CD14-positive monocyte (primary cell): ENCODE measurements at regions not wholly inside any gene's neighbourhood (a gene's known extent, or its start where the extent isn't known, plus 50 kb on each side); places are given as distances from the start of the nearest gene placed in this dataset.

ENCODE experiments used
- DNase-seq, 3 donors: peaks; one replicate each; pipeline ENCODE4 v3.0.0-alpha.2; 2011 to 2022
- H2AFZ ChIP-seq: 2 replicates; pipeline ENCODE4 v1.6.0; 2012; ENCODE audit warnings: mild to moderate bottlenecking, low read depth, low read length, inconsistent platforms; ENCODE audit not compliant: insufficient read depth, poor library complexity, severe bottlenecking
- H3K27ac ChIP-seq, 2 donors: 1 replicate in 1 of 2; 2 replicates in 1 of 2; pipeline ENCODE4 v1.5.1; 2012 to 2013; ENCODE audit warnings: low read length in 2 of 2, control low read depth in 1 of 2, inconsistent platforms in 1 of 2, low read depth in 1 of 2, mild to moderate bottlenecking in 1 of 2
- H3K27me3 ChIP-seq, 2 donors: one replicate each; pipeline versions ENCODE4 v1.6.0 to v1.6.1; 2011 to 2013; ENCODE audit warnings: low read length in 2 of 2; ENCODE audit not compliant: control insufficient read depth in 2 of 2, insufficient read depth in 2 of 2
- H3K36me3 ChIP-seq, 2 donors: replicated peaks in 1 of 2; 1 replicate in 1 of 2; 2 replicates in 1 of 2; pipeline versions ENCODE4 v1.5.1 to v1.6.1; 2012 to 2013; ENCODE audit warnings: low read length in 2 of 2, control low read depth in 1 of 2, inconsistent platforms in 1 of 2, mild to moderate bottlenecking in 1 of 2; ENCODE audit not compliant: insufficient read depth in 2 of 2, control insufficient read depth in 1 of 2
- H3K4me1 ChIP-seq, 2 donors: 1 replicate in 1 of 2; 2 replicates in 1 of 2; pipeline versions ENCODE4 v1.5.1 to v1.6.1; 2012 to 2013; ENCODE audit warnings: low read length in 2 of 2, control low read depth in 1 of 2, inconsistent platforms in 1 of 2, mild to moderate bottlenecking in 1 of 2, moderate library complexity in 1 of 2; ENCODE audit not compliant: insufficient read depth in 2 of 2, control insufficient read depth in 1 of 2
- H3K4me2 ChIP-seq: replicated peaks from 2 replicates; pipeline ENCODE3; 2012; ENCODE audit warnings: low read length, moderate library complexity, mild to moderate bottlenecking; ENCODE audit not compliant: poor library complexity, severe bottlenecking; ENCODE audit errors: extremely low read depth
- H3K4me3 ChIP-seq, 3 experiments: fragments of 200-600 bp in 1 of 3; sonication (generic) in 1 of 3; replicated peaks in 1 of 3; 1 replicate in 2 of 3; 2 replicates in 1 of 3; pipeline ENCODE4 v1.5.1; 2011 to 2013; ENCODE audit warnings: low read length in 3 of 3, mild to moderate bottlenecking in 3 of 3, control low read depth in 2 of 3, low read depth in 2 of 3, inconsistent platforms in 1 of 3, moderate library complexity in 1 of 3
- H3K79me2 ChIP-seq: 2 replicates; pipeline ENCODE4 v1.6.0; 2012; ENCODE audit warnings: mild to moderate bottlenecking, control low read depth, inconsistent platforms, low read length, moderate library complexity; ENCODE audit not compliant: insufficient read depth
- H3K9ac ChIP-seq: 2 replicates; pipeline ENCODE4 v1.6.0; 2017; ENCODE audit warnings: low read length, mild to moderate bottlenecking; ENCODE audit not compliant: insufficient read depth, poor library complexity, severe bottlenecking
- H3K9me3 ChIP-seq, 2 donors: replicated peaks in 1 of 2; 1 replicate in 1 of 2; 2 replicates in 1 of 2; pipeline versions ENCODE4 v1.5.1 to v1.6.1; 2012 to 2013; ENCODE audit warnings: low read length in 2 of 2, control low read depth in 1 of 2; ENCODE audit not compliant: control insufficient read depth in 1 of 2, insufficient read depth in 1 of 2
- H4K20me1 ChIP-seq: 2 replicates; pipeline ENCODE4 v1.6.0; 2012; ENCODE audit warnings: mild to moderate bottlenecking, low read length, control low read depth, moderate library complexity; ENCODE audit not compliant: insufficient read depth
- H3K27ac Mint-ChIP-seq, 7 donors: one replicate each; pipeline ENCODE4 v1.8.0; 2020; ENCODE audit warnings: mild to moderate bottlenecking in 7 of 7, mixed read lengths in 7 of 7, moderate library complexity in 6 of 7, inconsistent platforms in 2 of 7
- H3K27me3 Mint-ChIP-seq, 3 donors: one replicate each; pipeline ENCODE4 v1.8.0; 2021 to 2022; ENCODE audit warnings: low read depth in 3 of 3, mild to moderate bottlenecking in 3 of 3, mixed read lengths in 3 of 3, moderate library complexity in 3 of 3, inconsistent platforms in 1 of 3
- H3K36me3 Mint-ChIP-seq, 2 donors: one replicate each; pipeline ENCODE4 v1.8.0; 2020; ENCODE audit warnings: mixed read lengths in 2 of 2, inconsistent platforms in 1 of 2, mild to moderate bottlenecking in 1 of 2
- H3K4me1 Mint-ChIP-seq: one replicate; pipeline ENCODE4 v1.8.0; 2020; ENCODE audit warnings: mild to moderate bottlenecking, mixed read lengths
- H3K4me3 Mint-ChIP-seq, 2 donors: one replicate each; pipeline ENCODE4 v1.8.0; 2020; ENCODE audit warnings: mild to moderate bottlenecking in 2 of 2, mixed read lengths in 2 of 2, moderate library complexity in 1 of 2
- H3K9me3 Mint-ChIP-seq, 7 donors: one replicate each; pipeline ENCODE4 v1.8.0; 2020 to 2022; ENCODE audit warnings: mixed read lengths in 7 of 7, mild to moderate bottlenecking in 6 of 7, moderate library complexity in 6 of 7, inconsistent platforms in 2 of 7
- WGBS: methylation state at CpG from one replicate; pipeline ENCODE4 v1.1.5; 2013; ENCODE audit warnings: missing lambda C conversion rate; ENCODE audit not compliant: insufficient coverage; 5-methylcytosine and 5-hydroxymethylcytosine counted together
- intact Hi-C, 2 donors: fragments of 100-400 bp; cut with micrococcal nuclease; formaldehyde crosslinking; loops; one replicate each; pipeline versions ENCODE4 v1.15.0 to v1.15.1; 2023
- TF ChIP-seq, protein P1 (sequence below): fragments of 200-600 bp; IDR thresholded peaks from one replicate; pipeline ENCODE4 v1.8.0; 2022; ENCODE audit warnings: antibody characterized with exemption, mild to moderate bottlenecking

GRCh38 chr10:64070241-64070640, 549.0 kb downstream of the REEP3 start:
- no peak for DNase-seq
- H3K4me2 ChIP-seq, result no peak overlapping the region
- no peak overlapping the region for H3K27ac ChIP-seq
- Mint-ChIP-seq H3K4me1 (peaks cover 4% of the 10 kb centered on the region), H3K4me3 (no peak overlapping the region), H3K9me3 (peaks cover 0 to 2% (median 0%) of the 10 kb centered on the region in 7 donors), H3K27me3 (no peaks in the 10 kb centered on the region), H3K36me3 (no peaks in the 10 kb centered on the region), H3K27ac (no peak overlapping the region)
- intact Hi-C loops, result no loop called here
- H3K4me3 ChIP-seq, result no peak overlapping the region
- no peaks in the 10 kb centered on the region for H3K9me3 ChIP-seq
- TF ChIP-seq, protein P1, sequence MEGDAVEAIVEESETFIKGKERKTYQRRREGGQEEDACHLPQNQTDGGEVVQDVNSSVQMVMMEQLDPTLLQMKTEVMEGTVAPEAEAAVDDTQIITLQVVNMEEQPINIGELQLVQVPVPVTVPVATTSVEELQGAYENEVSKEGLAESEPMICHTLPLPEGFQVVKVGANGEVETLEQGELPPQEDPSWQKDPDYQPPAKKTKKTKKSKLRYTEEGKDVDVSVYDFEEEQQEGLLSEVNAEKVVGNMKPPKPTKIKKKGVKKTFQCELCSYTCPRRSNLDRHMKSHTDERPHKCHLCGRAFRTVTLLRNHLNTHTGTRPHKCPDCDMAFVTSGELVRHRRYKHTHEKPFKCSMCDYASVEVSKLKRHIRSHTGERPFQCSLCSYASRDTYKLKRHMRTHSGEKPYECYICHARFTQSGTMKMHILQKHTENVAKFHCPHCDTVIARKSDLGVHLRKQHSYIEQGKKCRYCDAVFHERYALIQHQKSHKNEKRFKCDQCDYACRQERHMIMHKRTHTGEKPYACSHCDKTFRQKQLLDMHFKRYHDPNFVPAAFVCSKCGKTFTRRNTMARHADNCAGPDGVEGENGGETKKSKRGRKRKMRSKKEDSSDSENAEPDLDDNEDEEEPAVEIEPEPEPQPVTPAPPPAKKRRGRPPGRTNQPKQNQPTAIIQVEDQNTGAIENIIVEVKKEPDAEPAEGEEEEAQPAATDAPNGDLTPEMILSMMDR, result no peak
- H3K79me2 ChIP-seq, result no peaks in the 10 kb centered on the region
- no peak overlapping the region for H2AFZ ChIP-seq
- WGBS, result no CpG with 5 or more reads among the region's 1 CpG
- no peaks in the 10 kb centered on the region for H3K4me1 ChIP-seq
- H3K27me3 ChIP-seq, result no peaks in the 10 kb centered on the region
- H3K9ac ChIP-seq, result no peak overlapping the region
- no peaks in the 10 kb centered on the region for H4K20me1 ChIP-seq
- H3K36me3 ChIP-seq, result no peaks in the 10 kb centered on the region

DNA sequence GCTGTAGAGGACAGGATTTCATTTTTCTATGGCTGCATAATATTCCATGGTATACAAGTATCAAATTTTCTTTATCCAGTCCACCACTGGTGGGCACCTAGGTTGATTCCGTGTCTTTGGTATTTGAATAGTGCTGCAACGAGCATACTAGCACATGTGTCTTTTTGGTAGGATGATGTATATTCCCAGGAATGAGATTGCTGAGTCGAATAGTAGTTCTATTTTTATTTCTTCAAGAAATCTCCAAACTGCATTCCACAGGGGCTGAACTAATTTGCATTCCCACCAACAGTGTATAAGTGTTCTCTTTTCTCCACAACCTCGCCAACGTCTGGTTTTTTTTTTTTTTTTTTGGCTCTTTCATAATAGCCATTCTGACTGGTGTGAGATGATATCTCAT, 550.0 kb downstream of the REEP3 start:
- Histone ChIP-seq H3K9ac (no peak overlapping the region), H3K4me2 (no peak overlapping the region), H4K20me1 (no peaks in the 10 kb centered on the region), H3K27ac (no peak overlapping the region), H3K9me3 (no peaks in the 10 kb centered on the region), H3K4me1 (no peaks in the 10 kb centered on the region), H3K4me3 (no peak overlapping the region), H3K36me3 (no peaks in the 10 kb centered on the region), H2AFZ (no peak overlapping the region), H3K27me3 (no peaks in the 10 kb centered on the region), H3K79me2 (no peaks in the 10 kb centered on the region)
- TF ChIP-seq, protein P1, result no peak
- peaks cover 4% of the 10 kb centered on the region for H3K4me1 Mint-ChIP-seq
- peaks cover 0 to 2% (median 0%) of the 10 kb centered on the region in 7 donors for H3K9me3 Mint-ChIP-seq
- intact Hi-C loops, result no loop called here
- WGBS, result no CpG with 5 or more reads among the region's 5 CpGs
- H3K27ac Mint-ChIP-seq, result no peak overlapping the region
- no peak for DNase-seq
- H3K4me3 Mint-ChIP-seq, result no peak overlapping the region
- H3K36me3 Mint-ChIP-seq, result no peaks in the 10 kb centered on the region
- H3K27me3 Mint-ChIP-seq, result no peaks in the 10 kb centered on the region
